Brain pericyte (primary cell): ENCODE measurements at regions not wholly inside any gene's neighbourhood (a gene's known extent, or its start where the extent isn't known, plus 50 kb on each side); places are given as distances from the start of the nearest gene placed in this dataset.
"Not testable (repeated sequence)": the region's sequence is repeated elsewhere in the genome, so short reads cannot be mapped to it uniquely, and the experiment has no call there.

ENCODE experiments used
- DNase-seq: peaks from one replicate; pipeline ENCODE4 v3.0.0-alpha.2; 2012; ENCODE audit warnings: low read depth, low spot score

DNA sequence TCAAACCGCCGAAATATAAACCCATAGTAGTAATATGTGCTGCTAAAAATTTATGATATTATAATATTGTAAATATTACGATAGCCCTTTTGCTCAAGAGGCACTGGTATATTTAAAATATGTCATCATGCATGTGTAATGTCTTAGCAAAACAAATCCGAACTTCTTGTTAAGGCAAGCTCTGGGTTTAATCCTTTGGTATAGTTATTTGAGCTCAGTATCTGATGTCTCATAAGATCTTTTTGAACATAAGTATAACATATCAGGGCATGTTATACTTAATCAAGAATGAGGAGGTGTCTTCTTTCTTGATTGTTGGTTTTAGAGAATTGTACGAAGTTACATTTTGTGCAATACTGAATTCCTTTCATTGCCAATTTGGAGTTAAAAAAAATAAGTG lies 154.1 kb upstream of the CBLB start:
- DNase-seq: no peak

DNA sequence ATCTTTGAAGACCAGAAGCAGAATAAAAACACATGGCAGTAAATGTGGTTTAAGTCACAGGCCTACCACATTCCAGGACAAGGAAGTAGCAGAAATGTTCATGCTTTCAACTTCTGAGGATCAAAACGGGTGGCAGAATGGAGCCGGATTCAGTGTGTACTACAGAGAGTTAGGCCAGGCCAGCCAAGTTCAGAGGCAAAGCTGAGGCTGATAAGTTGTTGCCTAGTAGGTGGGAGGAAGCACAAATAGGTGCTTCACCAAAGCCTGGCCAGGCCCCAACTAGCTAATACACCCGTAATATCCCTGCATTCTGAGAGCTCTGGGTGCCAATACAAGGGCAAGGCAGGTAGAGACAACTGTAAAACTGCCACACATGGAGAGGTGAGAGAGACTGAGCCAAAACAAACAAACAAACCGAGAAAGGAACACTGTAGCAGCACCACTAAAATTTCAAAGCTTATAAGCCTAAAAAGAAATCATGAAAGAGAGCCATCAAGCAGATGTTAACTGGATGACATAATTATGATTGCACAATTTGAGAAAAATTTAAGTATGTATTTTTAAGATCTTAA lies 156.4 kb upstream of the CBLB start:
- DNase-seq: no peak

DNA sequence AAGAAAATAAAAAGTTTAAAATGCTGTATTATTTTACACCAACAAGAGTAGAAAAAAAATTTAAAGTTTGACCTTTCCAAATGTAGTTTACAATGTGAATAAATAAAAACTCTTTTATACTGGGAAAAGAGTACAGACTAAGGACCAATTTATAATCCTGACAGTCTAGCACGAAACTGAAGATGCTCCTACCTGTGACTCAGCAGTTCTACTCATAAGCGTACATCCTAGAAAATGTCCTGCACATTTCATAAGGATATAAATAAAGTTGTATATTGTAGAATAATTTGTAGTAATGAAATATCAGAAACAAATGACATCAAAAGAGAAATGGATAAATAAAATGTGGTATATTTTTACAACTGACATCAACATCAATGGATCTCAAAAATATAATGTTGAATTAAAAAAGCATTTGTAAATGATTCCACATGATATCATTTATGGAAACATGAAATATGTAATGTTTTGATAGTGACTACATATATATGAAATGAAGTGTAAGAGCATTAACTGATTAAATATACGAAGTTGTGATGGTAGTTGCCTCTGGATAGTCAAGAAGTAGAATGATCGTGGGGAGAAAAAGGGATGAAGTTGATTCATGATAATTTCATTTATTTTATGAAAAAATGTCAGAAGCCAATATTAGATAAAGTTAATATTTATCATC lies 161.3 kb upstream of the CBLB start:
- DNase-seq: no peak

DNA sequence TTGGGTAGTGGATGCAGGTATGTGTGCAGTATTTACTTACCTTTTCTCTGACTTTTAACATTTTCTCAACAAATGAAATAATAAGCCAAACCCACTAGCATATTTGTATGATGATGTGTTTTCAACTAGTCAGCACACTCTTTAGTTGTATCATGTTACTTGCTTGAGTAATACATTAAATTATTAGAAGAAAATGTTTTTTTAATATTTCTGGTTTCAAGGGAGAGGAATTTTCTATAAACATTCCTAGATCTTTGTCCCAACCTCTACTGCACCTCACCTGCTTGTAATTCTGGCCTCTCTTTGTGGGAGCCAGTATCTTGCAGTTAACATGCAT lies 161.8 kb upstream of the CBLB start:
- no peak for DNase-seq

DNA sequence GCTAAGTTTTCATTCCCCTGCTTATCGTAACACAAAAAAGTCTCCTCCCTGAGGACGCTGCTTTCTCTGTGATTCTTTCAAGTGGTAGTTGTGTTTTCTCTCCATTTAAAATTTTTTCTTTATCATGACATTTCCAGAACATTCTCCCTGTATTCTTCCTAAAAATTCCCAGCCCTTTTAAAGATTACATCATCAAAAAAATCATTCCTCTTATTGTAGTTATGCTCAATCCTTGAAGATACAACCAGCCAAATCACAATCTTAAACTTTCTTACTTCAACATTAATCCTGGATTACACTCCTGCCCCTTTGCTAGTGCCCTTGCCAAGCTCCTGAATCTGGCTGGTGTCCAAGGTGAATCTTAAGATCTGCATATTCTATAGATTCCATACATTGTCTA lies 163.7 kb upstream of the CBLB start:
- DNase-seq: no peak

DNA sequence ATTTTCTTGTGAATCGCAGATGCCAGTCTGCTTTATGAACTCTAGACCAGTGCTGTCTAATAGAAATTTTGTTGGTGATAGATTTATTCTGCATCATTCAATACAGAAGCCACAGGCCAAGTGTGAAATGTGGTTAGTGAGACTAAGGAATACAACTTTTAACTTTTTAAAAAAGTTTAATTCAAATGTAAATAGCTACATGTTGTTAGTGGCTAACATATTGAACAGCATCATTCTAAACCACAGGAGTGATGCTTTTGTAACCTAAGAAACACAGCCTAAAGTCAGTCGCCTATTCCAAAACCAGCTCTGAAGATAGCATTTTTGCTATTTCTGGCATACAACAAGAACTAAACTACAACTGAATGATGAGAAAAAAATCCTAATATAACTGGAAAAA lies 164.8 kb upstream of the CBLB start:
- DNase-seq: no peak

DNA sequence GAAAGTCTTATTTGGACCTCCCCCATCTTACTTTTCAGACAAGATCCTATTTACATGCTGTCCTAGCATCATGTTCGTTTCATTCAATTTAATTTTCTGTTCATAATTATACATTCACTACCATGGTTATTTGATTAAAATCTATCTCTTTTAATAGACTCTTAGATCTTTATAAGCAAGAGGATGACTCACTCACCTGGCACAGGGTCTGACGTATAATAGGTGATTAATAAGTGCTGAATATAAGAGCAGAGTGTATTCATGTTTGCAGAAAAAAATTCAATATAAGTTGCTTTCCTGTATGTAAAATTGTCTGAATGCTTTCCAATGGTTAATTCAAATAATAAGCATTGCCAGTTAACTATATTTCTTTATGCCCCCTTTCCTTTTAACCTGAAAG lies 165.5 kb upstream of the CBLB start:
- DNase-seq: no peak

DNA sequence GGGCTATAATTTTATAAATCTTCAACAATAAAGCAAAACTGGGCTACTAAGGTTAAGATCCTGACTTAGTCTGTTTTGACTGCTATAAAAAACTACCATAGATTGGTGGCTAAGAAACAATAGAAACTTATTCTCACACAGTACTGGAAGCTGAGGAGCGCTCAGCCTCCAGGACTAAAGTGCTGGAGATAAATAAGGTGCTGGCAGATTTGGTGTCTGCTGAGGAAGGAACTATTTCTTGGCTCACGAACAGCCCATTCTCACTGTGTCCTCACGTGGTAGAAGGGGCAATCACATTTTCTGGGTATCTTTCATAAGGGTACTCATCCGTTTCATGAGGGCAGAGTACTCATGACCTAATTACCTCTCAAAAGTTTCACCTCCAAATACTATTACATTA lies 166.8 kb upstream of the CBLB start:
- DNase-seq: no peak

DNA sequence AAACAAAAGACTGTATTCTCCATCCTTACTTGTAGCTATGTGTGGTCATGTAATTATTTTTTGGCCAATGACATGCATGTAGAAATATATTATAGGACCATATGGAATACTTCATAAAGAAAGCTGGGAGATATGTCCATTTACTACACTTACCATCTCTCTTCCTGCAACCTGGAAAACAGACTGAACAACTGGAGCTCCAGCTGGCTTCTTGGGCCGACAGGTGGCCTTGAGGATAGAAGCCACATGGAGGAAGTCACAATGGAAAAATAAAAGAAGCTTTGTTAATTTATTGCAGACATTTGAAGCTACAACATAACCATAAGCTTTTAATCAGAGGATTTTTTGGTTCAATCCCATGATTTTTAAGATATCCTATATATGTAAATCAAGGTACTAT lies 167.9 kb upstream of the CBLB start:
- no peak for DNase-seq

DNA sequence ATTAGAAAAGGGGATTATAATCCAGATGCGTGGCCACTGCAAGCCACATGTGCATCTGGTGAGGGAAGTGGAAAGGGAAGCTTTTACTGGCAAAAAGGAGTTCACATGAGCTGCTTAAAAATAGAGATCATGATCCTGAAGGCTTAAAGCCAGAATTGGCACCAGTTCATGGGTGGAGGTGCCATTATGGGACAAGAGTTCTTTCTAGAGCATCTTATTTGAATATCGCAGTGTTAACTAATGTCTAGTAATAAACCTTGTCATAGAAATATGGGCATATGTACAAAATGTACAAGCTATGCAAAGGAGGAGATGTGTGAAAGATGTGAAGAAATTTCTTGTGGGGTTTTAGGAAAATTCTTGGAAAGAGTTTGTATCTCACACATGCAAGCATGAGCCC lies 178.4 kb upstream of the CBLB start:
- no peak for DNase-seq

DNA sequence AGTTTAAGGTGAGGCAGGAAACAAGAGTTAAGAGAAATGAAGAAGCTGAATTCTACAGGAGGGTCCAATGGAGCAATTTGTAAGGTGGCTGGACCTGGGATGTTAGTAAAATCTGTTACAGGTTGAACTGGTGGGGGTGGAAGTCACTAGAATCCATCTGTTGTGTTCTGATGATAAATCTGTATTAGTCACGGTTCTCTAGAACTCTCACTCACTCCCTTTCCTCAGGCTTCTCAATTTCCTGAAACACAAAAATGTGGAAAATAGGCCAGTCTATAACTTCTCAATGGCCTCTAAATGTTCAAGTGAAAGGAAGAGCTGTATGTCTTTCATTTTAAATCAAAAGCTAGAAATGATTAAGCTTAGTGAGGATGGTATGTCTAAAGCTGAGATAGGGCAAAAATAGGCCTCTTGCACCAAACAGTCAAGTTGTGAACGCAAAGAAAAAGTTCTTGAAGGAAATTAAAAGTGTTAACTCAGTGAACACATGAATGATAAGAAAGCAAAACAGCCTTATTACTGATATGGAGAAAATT lies 180.2 kb upstream of the CBLB start:
- no peak for DNase-seq

DNA sequence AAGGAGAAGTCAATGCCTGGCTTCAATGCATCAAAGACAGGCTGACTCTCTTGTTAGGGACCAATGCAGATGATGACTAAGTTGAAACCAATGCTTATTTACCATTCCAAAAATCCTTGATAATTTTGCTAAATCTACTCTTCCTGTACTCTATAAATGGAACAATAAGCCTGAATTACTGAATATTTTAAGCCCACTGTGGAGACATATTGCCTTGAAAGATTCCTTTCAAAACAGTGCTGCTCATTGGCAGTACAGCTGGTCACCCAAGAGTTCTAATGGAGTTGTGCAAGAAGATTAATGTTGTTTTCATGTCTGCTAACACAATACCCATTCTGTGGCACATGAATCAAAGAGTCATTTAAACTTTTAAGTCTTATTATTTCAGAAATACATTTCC lies 181.0 kb upstream of the CBLB start:
- DNase-seq: no peak

DNA sequence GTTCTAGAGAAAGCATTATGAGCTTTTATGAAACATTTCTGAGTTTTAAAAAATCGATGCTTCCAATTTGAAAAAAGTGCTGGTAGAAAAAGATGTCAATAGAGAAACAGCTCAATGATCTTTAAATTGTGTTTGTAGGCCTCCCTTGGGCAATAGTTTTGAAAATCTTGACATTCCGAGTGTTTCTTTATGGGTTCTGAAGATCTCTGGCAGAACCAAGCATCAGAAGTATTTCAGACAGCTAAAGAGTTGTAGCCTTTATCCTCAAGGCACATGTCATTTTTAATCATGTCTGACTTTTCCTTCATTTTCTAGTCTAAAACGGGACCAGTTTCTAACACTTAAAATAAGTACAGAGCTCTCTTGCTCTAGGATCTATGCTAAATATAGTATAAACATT lies 188.1 kb upstream of the CBLB start:
- no peak for DNase-seq

DNA sequence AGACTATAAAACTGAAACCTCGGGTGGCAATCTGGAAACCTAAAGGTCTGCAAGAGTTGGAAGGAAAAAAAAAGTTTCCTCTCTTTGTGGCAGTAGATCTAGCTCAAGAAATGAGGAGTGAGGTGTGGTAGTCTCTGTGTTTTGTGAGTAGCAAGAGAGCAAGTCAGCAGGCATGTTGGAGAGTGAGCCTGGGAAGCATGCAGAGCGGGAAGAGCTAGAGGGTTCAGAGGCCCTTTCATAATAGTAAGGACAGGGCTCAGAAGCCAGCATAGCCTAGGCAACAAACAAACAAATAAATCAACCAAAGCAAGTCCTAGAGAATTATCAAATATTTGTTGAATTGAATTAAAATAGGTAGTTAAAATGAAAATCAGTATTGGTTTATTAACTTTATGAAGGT lies 189.7 kb upstream of the CBLB start:
- DNase-seq: no peak

DNA sequence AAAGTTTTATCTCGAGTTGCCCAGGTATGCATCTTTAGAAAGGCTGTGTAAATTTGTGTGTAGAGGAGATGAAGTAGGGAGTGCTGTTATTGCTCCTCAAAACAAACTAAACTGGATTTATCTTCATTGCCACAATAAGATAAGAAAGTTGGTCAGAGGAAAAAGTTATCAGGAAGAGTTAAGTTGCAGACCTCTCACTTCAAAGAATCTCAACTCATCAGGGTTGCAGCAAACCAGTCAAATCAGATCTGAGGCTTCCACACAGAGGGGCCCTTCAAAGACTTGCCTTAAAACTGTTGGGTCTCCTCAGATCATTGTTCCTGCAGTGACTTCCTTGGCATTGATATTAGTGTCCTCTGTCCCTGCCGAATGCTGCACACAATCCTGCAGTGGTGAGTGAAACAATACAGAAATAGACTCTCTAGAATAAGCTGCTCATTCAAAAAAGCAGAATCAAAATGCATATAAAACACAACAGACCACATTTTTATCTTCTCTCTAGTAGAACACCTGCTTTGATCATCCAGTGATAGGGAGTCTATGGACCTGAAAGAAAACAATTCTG lies 191.2 kb upstream of the CBLB start:
- DNase-seq: no peak

DNA sequence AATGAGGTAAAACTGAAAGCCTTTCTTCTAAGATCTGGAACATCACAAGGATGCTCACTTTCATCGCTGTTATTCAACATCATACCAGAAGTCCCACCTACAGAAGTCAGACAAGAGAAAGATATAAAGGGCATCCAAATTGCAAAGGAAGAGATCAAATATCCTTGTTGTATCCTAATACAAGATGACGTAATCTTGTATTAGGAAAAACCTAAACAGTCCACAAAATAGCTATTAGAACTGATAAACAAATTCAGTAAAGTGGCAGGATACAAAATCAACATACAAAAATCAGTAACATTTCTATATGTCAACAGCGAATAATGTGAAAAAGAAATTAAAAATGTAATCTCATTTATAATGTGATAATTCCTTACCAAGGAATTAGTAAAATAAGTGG lies 195.1 kb upstream of the CBLB start:
- DNase-seq: no peak

DNA sequence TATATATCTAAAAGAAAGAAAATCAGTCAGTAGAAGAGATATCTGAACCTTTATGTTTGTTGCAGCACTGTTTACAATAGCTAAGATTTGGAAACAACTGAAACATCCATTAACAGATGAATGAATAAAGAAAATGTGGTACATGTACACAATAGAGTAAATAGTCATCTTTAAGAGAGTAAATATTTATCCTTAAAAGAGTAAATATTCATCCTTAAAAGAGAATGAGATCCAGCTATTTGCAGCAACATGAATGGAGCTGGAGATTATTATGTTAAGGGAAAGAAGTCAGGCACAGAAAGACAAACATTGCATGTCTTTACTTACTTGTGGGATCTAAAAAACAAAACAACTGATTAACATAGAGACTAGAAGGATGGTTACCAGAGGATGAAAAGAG lies 197.0 kb upstream of the CBLB start:
- no peak for DNase-seq

DNA sequence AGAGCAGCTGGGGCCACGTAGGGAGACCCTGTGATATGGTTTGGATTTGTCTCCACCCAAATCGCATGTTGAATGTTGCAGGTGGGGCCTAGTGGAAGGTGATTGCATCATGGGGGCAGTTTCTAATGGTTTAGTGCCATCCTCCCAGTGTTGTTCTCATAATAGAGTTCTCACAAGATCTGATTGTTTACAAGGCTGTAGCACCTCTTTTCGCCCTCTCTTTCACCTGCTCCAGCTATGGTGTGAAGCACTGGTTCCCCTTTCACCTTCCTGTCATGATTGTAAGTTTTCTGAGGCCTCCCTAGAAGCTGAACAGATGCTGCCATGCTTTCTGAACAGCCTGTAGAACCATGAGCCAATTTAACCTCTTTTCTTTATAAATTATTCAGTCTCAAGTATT lies 198.9 kb upstream of the CBLB start:
- DNase-seq: no peak

DNA sequence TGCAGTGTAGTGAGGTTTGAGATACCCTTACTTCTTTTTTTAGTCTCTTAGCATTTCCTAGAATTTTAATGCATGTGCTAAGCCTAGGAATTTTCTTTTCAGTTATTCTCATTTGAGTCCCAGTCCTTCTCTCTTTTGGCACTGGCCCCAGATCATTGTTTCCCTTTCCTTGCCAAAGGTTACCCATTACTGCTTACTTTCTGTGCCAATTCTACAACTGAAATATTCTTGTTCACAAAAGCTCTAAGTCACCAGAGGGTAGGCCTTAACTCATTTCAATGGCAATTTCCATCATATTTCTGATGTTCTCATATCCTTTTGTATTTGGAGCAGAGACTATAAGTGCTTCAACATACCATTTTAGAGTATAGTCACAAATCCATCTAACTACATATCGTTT lies 199.6 kb upstream of the CBLB start:
- no peak for DNase-seq

DNA sequence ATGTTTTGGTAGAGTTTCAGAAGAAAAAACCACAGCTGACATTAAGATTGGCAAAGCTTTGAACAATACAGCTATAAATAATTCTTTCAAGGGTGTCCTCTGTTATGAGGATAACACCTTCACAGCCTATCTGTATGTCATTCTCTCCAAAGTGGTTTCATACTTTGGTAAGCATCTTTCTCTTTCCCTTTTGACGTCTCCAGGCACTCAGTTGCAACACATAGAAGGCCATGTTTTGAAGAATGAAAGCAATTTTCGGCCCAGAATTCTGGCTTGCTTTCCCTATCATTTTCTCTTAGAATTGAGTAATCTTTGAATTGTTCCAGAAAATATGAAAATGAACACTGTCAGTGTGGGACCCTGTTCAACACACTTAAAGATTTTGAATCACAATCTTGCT lies 200.0 kb upstream of the CBLB start:
- DNase-seq: no peak

DNA sequence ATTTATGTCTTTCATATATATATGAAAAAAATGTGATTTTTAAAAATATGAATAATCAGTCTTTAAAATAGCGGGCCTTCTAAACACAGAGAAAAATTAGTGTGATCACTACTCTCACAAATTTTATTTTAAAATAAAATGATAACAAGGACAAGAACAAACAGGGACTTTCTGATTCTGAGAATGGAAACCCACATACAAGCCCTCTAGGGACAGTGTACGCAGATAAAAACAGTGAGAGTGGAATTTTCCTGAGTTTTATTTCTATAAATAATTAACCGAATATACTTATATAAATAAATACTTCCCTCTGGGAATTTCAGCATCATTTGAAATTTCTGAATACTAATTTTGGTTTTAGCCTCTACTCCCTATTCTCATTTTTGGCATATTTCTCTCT lies 201.4 kb upstream of the CBLB start:
- DNase-seq: no peak

DNA sequence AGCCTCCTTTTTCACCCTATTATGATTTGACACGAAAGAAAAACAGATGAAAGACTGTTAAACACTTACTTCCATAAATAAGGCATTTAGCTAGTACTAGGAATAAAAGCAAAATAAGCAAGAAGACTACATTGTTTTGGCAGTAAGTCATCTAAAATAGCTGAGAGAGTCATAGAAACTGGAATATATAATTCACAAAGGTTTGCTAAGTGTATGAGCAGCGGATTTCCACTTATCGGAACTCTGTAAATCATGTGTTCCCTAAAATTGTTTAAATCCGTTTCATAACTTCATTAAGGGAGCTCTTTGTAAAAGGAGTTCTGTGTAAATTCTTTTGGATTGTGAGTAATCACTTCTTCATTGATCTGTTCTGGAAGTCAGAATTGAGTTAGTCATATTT lies 202.5 kb upstream of the CBLB start:
- no peak for DNase-seq

DNA sequence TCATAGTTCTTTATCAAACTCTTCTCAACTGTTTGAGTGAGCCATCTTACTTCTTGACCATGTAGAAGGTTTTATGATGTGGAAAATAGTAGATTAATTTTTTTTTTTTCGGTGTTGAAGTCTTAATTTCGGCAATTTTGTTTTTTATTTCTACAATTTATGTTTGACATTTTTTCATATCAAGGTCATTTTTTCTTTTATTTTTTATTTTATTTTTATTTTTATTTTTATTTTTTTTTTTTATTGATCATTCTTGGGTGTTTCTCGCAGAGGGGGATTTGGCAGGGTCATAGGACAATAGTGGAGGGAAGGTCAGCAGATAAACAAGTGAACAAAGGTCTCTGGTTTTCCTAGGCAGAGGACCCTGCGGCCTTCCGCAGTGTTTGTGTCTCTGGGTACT lies 203.8 kb upstream of the CBLB start:
- DNase-seq: not testable (repeated sequence)

DNA sequence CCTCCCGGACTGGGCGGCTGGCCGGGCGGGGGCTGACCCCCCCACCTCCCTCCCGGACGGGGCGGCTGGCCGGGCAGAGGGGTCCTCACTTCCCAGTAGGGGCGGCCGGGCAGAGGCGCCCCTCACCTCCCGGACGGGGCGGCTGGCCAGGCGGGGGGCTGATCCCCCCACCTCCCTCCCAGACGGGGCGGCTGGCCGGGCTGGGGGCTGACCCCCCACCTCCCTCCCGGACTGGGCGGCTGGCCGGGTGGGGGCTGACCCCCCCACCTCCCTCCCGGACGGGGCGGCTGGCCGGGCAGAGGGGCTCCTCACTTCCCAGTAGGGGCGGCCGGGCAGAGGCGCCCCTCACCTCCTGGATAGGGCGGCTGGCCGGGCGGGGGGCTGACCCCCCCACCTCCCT lies 205.0 kb upstream of the CBLB start:
- not testable (repeated sequence) for DNase-seq
